ENCODE measurements at regions not wholly inside any gene's neighbourhood (a gene's known extent, or its start where the extent isn't known, plus 50 kb on each side); places are given as distances from the start of the nearest gene placed in this dataset.

GRCh38 chr7:25424113-25424512 lies 195.8 kb upstream of the NPVF start:
- Mint-ChIP-seq H3K36me3 (no peaks in the 10 kb centered on the region), H3K9me3 (no peaks in the 10 kb centered on the region), H3K4me3 (no peak overlapping the region), H3K27ac (no peak overlapping the region), H3K4me1 (no peaks in the 10 kb centered on the region), H3K27me3 (peaks cover 11% of the 10 kb centered on the region)
- DNase-seq = no peak

GRCh38 chr7:25424855-25425254 lies 196.6 kb upstream of the NPVF start:
- peaks cover 4% of the 10 kb centered on the region for H3K27me3 Mint-ChIP-seq
- no peak overlapping the region for H3K4me3 Mint-ChIP-seq
- H3K9me3 Mint-ChIP-seq = no peaks in the 10 kb centered on the region
- no peaks in the 10 kb centered on the region for H3K36me3 Mint-ChIP-seq
- H3K27ac Mint-ChIP-seq = no peak overlapping the region
- no peaks in the 10 kb centered on the region for H3K4me1 Mint-ChIP-seq
- DNase-seq = no peak

GRCh38 chr7:25427721-25428120 lies 199.4 kb upstream of the NPVF start:
- no peaks in the 10 kb centered on the region for H3K4me1 Mint-ChIP-seq
- no peaks in the 10 kb centered on the region for H3K36me3 Mint-ChIP-seq
- no peaks in the 10 kb centered on the region for H3K9me3 Mint-ChIP-seq
- no peak for DNase-seq
- no peak overlapping the region for H3K27ac Mint-ChIP-seq
- no peaks in the 10 kb centered on the region for H3K27me3 Mint-ChIP-seq
- no peak overlapping the region for H3K4me3 Mint-ChIP-seq

- H3K27ac Mint-ChIP-seq = no peak overlapping the region
- H3K9me3 Mint-ChIP-seq = no peaks in the 10 kb centered on the region
- H3K4me1 Mint-ChIP-seq = no peaks in the 10 kb centered on the region
- DNase-seq = no peak
- H3K27me3 Mint-ChIP-seq = no peaks in the 10 kb centered on the region
- H3K4me3 Mint-ChIP-seq = no peak overlapping the region
- no peaks in the 10 kb centered on the region for H3K36me3 Mint-ChIP-seq
Observed at GRCh38 chr7:25429731-25430130, 201.4 kb upstream of the NPVF start.

GRCh38 chr7:25430200-25430931 lies 202.1 kb upstream of the NPVF start:
- Mint-ChIP-seq H3K9me3 (no peaks in the 10 kb centered on the region), H3K27ac (no peak overlapping the region), H3K4me3 (no peak overlapping the region), H3K4me1 (no peaks in the 10 kb centered on the region), H3K27me3 (no peaks in the 10 kb centered on the region), H3K36me3 (no peaks in the 10 kb centered on the region)
- no peak for DNase-seq

GRCh38 chr7:25431956-25432450 lies 203.7 kb upstream of the NPVF start:
- Mint-ChIP-seq H3K36me3 (no peaks in the 10 kb centered on the region), H3K4me1 (no peaks in the 10 kb centered on the region), H3K27ac (no peak overlapping the region), H3K27me3 (peaks cover 7% of the 10 kb centered on the region), H3K9me3 (no peaks in the 10 kb centered on the region), H3K4me3 (no peak overlapping the region)
- DNase-seq = no peak

- peaks cover 9% of the 10 kb centered on the region for H3K27me3 Mint-ChIP-seq
- H3K4me1 Mint-ChIP-seq = no peaks in the 10 kb centered on the region
- H3K27ac Mint-ChIP-seq = no peak overlapping the region
Observed at GRCh38 chr7:25432807-25433206, 204.5 kb upstream of the NPVF start.

GRCh38 chr7:25436413-25436812 lies 208.1 kb upstream of the NPVF start:
- H3K27ac Mint-ChIP-seq = no peak overlapping the region
- DNase-seq = no peak
- peaks cover 35% of the 10 kb centered on the region for H3K27me3 Mint-ChIP-seq
- no peaks in the 10 kb centered on the region for H3K4me1 Mint-ChIP-seq
- H3K9me3 Mint-ChIP-seq = peaks cover 18% of the 10 kb centered on the region
- peaks cover 3% of the 10 kb centered on the region for H3K36me3 Mint-ChIP-seq
- H3K4me3 Mint-ChIP-seq = no peak overlapping the region

More at GRCh38 chr7:25432807-25433206, 204.5 kb upstream of the NPVF start:
- Mint-ChIP-seq H3K9me3 (no peaks in the 10 kb centered on the region), H3K36me3 (no peaks in the 10 kb centered on the region), H3K4me3 (no peak overlapping the region)
- DNase-seq = no peak

- Mint-ChIP-seq H3K4me1 (no peaks in the 10 kb centered on the region), H3K27me3 (peaks cover 36% of the 10 kb centered on the region), H3K36me3 (peaks cover 4% of the 10 kb centered on the region), H3K9me3 (peaks cover 26% of the 10 kb centered on the region), H3K4me3 (no peak overlapping the region), H3K27ac (no peak overlapping the region)
- DNase-seq = no peak
Observed at GRCh38 chr7:25437308-25437707, 209.0 kb upstream of the NPVF start.

GRCh38 chr7:25444991-25445390 lies 216.7 kb upstream of the NPVF start:
- no peak for DNase-seq
- Mint-ChIP-seq H3K36me3 (peaks cover 10% of the 10 kb centered on the region), H3K27ac (no peak overlapping the region), H3K27me3 (peaks cover 23% of the 10 kb centered on the region), H3K4me3 (no peak overlapping the region), H3K9me3 (peaks cover 34% of the 10 kb centered on the region), H3K4me1 (no peaks in the 10 kb centered on the region)

GRCh38 chr7:25448301-25448700 lies 220.0 kb upstream of the NPVF start:
- Mint-ChIP-seq H3K4me3 (no peak overlapping the region), H3K27ac (no peak overlapping the region)

GRCh38 chr7:25454020-25454419 lies 225.7 kb upstream of the NPVF start:
- Mint-ChIP-seq H3K27me3 (peaks cover 3% of the 10 kb centered on the region), H3K36me3 (no peaks in the 10 kb centered on the region), H3K27ac (no peak overlapping the region), H3K4me1 (no peaks in the 10 kb centered on the region), H3K9me3 (no peaks in the 10 kb centered on the region), H3K4me3 (no peak overlapping the region)
- no peak for DNase-seq

More at GRCh38 chr7:25448301-25448700, 220.0 kb upstream of the NPVF start:
- Mint-ChIP-seq H3K36me3 (no peaks in the 10 kb centered on the region), H3K27me3 (peaks cover 2% of the 10 kb centered on the region), H3K9me3 (peaks cover 7% of the 10 kb centered on the region), H3K4me1 (no peaks in the 10 kb centered on the region)
- no peak for DNase-seq

- no peak for DNase-seq
- Mint-ChIP-seq H3K9me3 (no peaks in the 10 kb centered on the region), H3K4me3 (no peak overlapping the region), H3K27me3 (peaks cover 4% of the 10 kb centered on the region), H3K27ac (no peak overlapping the region), H3K36me3 (no peaks in the 10 kb centered on the region), H3K4me1 (no peaks in the 10 kb centered on the region)
Observed at GRCh38 chr7:25454562-25455041, 226.3 kb upstream of the NPVF start.

GRCh38 chr7:25455683-25456251 lies 227.5 kb upstream of the NPVF start:
- Mint-ChIP-seq H3K4me1 (no peaks in the 10 kb centered on the region), H3K36me3 (no peaks in the 10 kb centered on the region), H3K4me3 (no peak overlapping the region), H3K27me3 (peaks cover 12% of the 10 kb centered on the region), H3K9me3 (no peaks in the 10 kb centered on the region), H3K27ac (no peak overlapping the region)
- no peak for DNase-seq

- no peak overlapping the region for H3K4me3 Mint-ChIP-seq
- H3K27ac Mint-ChIP-seq = no peak overlapping the region
- H3K9me3 Mint-ChIP-seq = no peaks in the 10 kb centered on the region
- DNase-seq = no peak
- peaks cover 14% of the 10 kb centered on the region for H3K27me3 Mint-ChIP-seq
- no peaks in the 10 kb centered on the region for H3K36me3 Mint-ChIP-seq
- no peaks in the 10 kb centered on the region for H3K4me1 Mint-ChIP-seq
Observed at GRCh38 chr7:25456467-25457171, 228.3 kb upstream of the NPVF start.
